ENCODE measurements at regions not wholly inside any gene's neighbourhood (a gene's known extent, or its start where the extent isn't known, plus 50 kb on each side); places are given as distances from the start of the nearest gene placed in this dataset.

- DNase-seq: peak in 1 of 2 experiments; percentile 4
These were observed 235.2 kb upstream of the RAB4A start for GRCh38 chr1:229035748-229036082.

GRCh38 chr1:229037806-229038405 is 233.0 kb upstream of the RAB4A start:
- peak in 1 of 2 experiments; percentile 45 for DNase-seq

GRCh38 chr1:229040630-229041358 is 230.1 kb upstream of the RAB4A start:
- DNase-seq: no peak

DNA sequence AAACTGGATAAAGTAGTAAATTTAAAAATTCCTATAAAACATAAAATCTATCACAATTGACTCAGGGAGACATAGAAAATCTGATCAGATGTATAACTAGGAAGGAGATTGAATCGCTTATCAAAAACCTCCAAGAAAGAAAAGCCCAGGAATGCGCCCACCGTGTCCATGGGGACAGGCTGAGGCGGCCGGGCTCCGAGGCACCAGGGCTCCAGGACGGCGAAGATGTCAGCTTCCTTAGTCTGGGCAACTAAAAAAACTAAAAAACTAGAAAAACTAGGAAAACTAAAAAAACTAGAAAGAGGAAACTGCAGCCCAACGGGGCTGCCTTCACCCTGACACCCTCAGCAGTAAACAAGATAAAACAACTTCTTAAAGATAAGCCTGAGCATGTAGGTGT is 229.0 kb upstream of the RAB4A start:
- no peak for DNase-seq

DNA sequence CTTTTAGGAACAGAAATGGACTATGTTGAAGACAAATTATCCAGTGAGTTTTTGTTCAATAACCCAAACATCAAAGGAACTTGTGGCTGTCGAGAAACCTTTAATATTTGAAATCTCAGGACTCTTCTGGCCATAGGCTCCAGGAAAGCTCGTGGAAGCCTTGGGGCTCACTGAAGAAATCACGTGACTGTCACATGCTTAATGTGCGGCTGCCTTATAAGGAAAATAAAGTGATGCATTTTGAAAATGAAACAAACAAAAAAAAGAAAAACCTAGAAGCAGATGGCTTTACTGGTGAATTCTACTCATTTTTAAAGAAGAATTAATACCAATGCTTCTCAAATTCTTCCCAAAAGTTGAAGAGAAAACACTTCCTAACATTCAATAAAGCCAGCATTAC is 228.4 kb upstream of the RAB4A start:
- no peak for DNase-seq

GRCh38 chr1:229043115-229043514 is 227.8 kb upstream of the RAB4A start:
- DNase-seq: no peak

GRCh38 chr1:229046251-229046853 is 224.6 kb upstream of the RAB4A start:
- DNase-seq: peak in 1 of 2 experiments; percentile 36

DNA sequence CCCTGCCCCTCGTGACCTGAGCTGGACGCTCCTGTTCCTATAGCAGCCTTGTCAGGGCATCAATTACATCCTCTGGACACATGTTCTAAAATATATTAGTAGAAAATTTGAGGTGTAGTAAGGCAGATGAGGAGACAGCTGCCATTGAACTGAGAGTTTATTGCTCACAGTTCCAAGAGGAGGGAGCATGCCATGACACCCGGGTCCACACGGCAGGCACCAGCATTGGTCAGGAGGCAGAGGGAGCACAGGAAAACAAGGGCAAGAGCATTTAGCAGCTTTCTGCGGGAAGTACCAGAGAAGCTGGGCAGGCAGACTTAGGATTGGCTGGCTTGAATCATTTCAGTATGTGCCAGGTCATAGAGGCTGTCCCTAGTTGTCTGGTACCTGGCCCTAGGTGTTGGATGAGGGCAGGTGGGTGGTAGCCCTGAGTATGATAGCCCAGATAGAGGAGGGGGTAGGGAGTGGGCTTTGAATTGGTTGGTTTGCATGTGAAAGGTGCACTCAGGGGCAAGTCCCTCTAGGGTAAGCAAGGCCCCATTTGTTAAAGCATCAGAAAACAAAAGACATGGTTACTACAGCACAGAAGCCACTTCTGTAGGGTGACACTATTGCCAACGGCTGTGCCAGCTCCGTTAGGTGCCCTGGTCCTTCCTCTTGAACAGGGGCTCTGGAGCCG is 223.6 kb upstream of the RAB4A start:
- no peak for DNase-seq

- DNase-seq: no peak
These were observed 222.9 kb upstream of the RAB4A start for GRCh38 chr1:229047840-229048620.

DNA sequence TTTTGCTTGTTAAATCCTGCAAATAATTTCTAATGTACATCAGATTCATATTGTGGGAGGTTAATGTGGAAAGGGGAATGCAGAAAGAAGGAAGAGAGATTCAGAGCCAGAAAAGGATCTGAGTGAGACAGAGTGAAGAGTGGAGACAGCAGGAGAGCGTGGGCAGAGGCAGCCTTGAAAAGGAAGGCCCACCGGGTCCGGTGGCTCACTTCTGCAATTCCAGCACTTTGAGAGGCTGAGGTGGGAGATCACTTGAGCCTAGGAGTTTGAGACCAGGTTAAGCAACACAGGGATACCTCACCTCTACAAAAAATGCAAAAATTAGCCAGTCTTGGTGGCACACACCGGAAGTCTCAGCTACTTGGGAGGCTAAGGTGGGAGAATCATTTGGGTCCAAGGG is 222.0 kb upstream of the RAB4A start:
- no peak for DNase-seq

DNA sequence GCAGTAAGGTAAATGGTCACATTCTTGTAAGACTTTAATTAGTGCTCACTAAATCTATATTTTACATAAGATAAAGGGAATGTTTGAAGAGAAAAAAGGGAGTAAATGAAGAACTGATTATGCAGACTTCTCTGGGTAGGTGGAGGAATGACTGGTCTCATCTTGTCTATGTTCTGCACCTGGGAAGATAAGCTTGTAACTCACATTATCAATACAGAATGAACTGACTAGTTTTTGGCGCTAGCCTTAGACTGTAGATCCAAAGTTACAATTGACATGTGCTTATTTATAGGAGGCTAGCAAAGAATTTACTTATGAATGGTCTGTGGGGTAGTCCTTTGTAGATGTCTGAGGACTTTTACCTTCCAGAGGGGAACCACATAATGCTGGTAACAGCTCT is 214.9 kb upstream of the RAB4A start:
- no peak for DNase-seq

GRCh38 chr1:229058111-229058561 is 212.8 kb upstream of the RAB4A start:
- peak; percentile 62 to 77 for DNase-seq

- DNase-seq: peak in 1 of 2 experiments; percentile 47
These were observed 212.2 kb upstream of the RAB4A start for GRCh38 chr1:229058729-229059128.

DNA sequence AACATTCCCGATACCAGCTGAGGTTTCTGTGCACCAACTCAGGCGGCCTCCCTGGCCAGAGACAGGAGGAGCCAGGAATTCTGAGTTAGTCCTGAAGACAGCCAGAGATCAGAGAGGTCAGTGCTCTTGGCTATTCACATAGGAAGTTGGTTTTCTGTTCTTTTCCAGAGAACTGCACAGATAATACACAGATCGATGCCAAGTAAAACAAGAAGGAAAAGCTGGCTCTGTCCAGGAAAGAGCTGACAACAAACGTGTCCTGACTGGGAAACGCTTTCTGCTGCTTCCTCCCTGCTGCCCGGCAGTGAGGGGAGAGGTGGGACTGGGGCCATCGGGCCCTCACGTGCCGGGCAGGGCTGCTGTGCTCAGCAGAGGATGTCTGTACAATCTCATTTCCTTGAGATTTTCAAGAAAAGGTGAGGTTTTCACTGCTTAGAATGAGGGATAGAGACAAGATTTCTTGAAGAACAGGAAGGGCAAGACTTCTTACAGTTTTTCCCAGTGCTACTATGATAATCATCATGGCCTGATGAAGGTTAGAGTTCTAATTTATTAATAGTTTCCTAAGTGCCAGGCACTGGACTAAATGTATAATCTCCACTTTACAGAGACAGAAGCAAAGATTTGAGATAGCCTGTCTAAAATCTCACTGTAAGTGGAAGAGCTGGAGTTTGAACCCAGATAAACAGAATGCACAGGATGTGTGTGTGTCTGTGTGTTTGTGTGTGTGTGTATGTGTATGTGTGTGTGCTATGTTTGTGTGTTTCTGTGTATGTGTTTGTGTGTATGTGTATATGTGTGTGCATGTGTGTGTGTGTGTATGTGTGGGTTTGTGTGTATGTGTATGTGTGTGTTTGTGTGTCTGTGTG is 211.0 kb upstream of the RAB4A start:
- no peak for DNase-seq

DNA sequence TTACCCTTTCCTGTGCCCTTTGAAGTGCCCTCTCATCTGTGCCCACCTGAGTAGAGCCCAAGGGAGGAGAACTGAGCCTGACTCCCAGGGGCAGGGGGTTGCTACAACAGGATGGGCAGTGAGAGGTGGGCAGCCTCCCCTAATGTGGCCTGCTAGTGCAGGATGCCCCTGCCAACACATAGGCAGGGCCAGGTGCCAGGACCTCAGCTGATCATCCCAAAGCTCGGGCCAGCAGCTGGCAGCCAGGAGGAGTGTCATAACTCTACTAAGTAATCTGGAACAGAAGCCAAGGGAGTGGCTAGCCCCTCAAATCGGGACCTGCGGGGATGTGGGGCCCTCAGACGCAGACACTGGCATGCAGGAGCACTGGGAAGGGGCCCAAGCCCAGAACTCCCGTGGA is 208.8 kb upstream of the RAB4A start:
- DNase-seq: no peak

- no peak for DNase-seq
These were observed 207.6 kb upstream of the RAB4A start for GRCh38 chr1:229063154-229063773.

GRCh38 chr1:229064320-229065168 is 206.4 kb upstream of the RAB4A start:
- no peak for DNase-seq

- no peak for DNase-seq
These were observed 205.3 kb upstream of the RAB4A start for GRCh38 chr1:229065613-229066012.

DNA sequence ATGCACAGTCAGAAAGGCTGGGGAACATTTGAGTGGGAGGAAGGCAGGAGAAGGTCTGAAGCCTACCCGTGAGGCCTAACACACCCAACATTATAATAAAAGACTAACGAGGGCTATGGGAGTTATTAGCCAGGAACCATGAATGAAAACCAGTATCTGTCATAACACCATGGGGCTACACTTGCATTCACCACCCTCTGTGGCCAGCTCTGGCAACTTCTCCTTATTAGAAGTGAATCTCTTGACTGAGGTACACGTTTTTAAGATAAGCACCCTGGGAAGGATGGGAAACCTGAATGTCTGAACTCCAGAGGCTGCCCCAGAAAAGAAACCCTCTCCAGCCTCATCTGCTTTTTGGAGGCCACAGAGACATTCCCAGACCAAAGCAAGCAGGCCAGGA is 204.3 kb upstream of the RAB4A start:
- no peak for DNase-seq

GRCh38 chr1:229067546-229067945 is 203.4 kb upstream of the RAB4A start:
- no peak for DNase-seq
